AG09309 (cell line): ENCODE measurements at regions not wholly inside any gene's neighbourhood (a gene's known extent, or its start where the extent isn't known, plus 50 kb on each side); places are given as distances from the start of the nearest gene placed in this dataset.

ENCODE experiments used
- DNase-seq: peaks from one replicate; pipeline ENCODE4 v3.0.0-alpha.2; 2010; ENCODE audit warnings: low read depth
- H3K4me3 ChIP-seq: 2 replicates; pipeline ENCODE4 v1.5.1; 2011; ENCODE audit warnings: mild to moderate bottlenecking, low read depth, low read length, moderate library complexity; ENCODE audit not compliant: control insufficient read depth
- TF ChIP-seq, protein P1 (sequence below): IDR thresholded peaks from 2 replicates; pipeline ENCODE4 v1.5.1; 2011; ENCODE audit warnings: mild to moderate bottlenecking, low read depth, low read length, inconsistent platforms; ENCODE audit not compliant: insufficient read depth, control insufficient read depth; ENCODE audit errors: missing control alignments

DNA sequence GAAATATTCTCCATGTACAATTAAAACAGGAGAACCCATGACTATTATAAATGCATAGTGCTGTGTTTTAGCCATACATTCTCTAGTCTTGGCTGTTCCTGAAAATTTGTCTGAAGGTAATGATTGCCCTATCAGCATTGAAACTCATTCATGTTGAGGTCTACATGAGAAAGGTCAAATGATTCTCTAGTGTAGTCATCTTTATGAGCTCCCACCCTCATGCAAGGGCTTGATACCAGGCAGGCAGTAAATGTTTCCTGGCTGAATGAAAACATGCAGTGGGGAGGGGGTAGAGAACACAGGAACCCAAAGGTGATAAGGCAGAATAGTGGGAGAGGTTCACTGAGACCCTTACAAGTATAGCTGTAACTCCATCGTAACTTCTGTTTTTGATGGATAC lies 424.3 kb downstream of the COG6 start:
- no peak overlapping the region for H3K4me3 ChIP-seq
- DNase-seq, result no peak
- TF ChIP-seq, protein P1, sequence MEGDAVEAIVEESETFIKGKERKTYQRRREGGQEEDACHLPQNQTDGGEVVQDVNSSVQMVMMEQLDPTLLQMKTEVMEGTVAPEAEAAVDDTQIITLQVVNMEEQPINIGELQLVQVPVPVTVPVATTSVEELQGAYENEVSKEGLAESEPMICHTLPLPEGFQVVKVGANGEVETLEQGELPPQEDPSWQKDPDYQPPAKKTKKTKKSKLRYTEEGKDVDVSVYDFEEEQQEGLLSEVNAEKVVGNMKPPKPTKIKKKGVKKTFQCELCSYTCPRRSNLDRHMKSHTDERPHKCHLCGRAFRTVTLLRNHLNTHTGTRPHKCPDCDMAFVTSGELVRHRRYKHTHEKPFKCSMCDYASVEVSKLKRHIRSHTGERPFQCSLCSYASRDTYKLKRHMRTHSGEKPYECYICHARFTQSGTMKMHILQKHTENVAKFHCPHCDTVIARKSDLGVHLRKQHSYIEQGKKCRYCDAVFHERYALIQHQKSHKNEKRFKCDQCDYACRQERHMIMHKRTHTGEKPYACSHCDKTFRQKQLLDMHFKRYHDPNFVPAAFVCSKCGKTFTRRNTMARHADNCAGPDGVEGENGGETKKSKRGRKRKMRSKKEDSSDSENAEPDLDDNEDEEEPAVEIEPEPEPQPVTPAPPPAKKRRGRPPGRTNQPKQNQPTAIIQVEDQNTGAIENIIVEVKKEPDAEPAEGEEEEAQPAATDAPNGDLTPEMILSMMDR, result no peak

DNA sequence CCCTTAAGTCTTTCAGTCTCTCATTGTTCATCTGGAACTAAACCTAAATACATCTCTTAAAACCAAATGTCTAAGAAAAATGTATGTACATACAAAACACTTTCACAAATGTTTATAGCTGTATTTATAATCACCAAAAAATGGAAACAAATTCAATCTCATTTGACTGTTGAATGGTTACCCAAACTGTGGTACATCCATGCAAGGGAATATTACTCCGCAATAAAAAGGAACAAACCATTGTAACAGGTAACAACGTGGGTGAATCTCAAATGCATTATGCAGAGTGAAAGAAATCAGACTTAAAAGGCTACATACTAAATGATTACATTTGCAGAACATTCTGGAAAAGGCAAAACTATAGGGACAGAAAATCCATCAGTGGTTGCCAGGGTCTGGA lies 425.2 kb downstream of the COG6 start:
- TF ChIP-seq, protein P1, result no peak
- no peak for DNase-seq
- H3K4me3 ChIP-seq, result no peak overlapping the region

DNA sequence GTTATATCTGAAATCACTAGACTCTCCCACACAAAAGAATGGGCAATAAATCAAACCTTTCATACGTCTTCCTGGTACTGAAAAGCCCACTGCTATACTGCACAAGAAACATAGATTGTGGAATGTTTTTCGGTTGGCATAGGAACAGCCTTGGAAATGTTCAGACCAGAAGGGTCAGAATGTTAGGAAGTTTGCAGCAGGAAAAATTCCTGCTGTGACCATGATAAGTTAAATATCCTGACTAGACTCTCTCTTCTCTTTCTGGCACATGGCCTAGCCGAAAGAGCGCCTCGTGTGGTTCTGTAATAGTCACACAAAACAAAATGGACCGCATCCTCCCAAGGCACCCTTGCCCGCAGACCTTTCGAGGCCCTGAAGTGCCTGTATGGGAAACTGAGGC lies 427.2 kb downstream of the COG6 start:
- no peak overlapping the region for H3K4me3 ChIP-seq
- no peak for DNase-seq
- TF ChIP-seq, protein P1, result no peak

DNA sequence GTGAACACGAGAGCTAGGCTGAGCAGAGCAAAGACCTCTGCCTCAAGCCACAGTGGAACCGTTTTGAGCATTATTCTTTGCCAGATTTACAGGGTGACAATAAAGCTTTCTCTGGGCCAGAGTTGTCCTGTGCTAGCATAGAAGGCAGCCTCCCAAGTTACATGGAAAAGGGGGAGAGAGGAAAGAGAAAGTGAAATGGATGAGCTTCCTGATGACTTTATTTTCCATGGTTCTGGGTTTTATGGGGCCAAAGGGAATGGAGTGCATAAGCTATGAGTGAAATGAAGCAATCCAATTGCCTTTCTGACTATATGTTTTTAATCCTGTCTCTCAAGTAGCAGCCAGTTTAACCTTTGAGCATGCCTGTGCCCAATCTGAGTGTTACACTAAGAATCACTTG lies 428.4 kb downstream of the COG6 start:
- TF ChIP-seq, protein P1, result no peak
- no peak for DNase-seq
- H3K4me3 ChIP-seq, result no peak overlapping the region

DNA sequence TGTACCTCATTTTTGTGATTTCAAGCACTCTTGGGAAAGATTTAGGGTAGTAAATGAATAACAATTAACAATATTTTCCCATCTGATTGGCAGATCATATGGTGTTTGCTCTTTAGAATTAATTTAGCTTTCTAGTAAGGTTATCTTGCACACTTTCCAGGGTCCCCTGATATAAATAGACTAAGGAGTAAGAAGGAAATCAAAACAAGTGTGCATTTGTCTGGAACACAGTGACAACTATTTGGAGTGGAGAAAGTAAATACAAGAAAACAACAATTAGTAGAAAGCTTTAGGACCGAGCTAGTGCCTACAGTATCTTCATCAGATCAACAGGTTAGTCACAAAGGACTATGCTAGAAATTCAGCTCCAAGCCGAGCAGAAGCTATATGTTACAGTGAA lies 429.5 kb downstream of the COG6 start:
- DNase-seq, result no peak
- H3K4me3 ChIP-seq, result no peak overlapping the region
- TF ChIP-seq, protein P1, result no peak

DNA sequence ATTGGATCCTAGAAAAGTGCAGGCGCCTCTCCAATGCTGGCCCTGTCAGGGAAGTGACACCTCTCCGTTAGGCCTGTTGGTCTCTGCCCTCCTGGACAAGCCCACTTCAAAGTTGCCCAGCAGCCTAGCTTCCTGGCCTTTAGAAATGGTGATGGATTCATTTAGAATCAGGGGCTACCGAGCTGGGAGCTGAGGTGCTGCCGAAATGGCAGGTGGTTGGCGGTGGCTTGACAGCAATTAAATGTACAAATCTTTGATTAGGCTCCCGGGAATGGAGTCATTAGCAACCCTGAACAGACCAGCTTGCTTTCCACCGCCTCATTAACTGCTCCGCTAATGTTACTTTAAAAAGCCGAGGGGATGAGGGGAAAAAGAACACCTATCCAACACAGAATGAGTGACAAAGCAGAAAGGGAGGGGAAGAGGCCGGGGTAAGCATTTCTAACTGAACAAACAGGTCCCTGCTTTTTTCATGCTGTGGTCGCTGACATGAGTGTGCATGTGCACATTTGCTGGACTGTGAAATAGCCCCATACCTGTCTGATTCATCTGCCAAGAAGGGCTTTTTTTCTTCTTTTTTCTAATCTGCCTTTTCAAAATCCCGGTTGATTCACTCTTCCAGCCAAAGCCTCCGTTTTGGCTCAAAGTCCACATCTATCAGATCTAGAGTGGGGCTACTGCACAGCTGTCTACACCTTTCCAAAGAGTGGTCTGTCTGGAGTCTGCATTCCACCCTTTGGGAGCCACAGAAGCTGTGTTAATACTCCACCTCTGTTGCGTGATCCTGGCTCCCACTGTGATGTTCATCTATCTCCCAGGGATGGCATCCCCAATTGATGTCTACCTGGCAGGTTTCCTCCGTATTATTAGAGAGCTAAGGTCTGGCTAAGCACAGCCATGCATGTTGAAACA lies 431.9 kb downstream of the COG6 start:
- TF ChIP-seq, protein P1, result no peak
- DNase-seq, result no peak
- no peak overlapping the region for H3K4me3 ChIP-seq

DNA sequence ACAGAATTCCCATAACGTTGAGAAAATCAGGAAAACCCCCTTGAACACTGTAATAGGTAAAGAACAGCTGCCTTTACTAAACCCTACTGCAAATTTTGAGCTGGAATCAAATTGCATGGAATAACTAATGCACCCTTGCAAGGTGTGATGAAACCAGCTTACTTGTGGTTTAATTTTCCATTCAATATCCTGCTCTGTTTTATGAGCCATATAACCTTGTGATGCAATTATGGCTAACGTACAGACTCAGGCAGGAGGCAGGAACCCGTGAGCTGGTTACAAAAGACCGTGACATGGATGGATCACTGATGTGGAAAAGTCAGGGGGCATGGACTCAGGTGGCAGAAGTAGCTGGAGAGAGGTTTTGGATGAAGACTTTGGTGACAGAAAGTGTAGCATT lies 438.6 kb downstream of the COG6 start:
- DNase-seq, result peak; percentile 27
- TF ChIP-seq, protein P1, result no peak

More for the DNA sequence above, 438.6 kb downstream of the COG6 start:
- H3K4me3 ChIP-seq, result no peak overlapping the region
